ENCODE measurements at regions not wholly inside any gene's neighbourhood (a gene's known extent, or its start where the extent isn't known, plus 50 kb on each side); places are given as distances from the start of the nearest gene placed in this dataset.

GRCh38 chr12:5268424-5269210, 163.3 kb upstream of the NTF3 start:
- H3K36me3 ChIP-seq (ENCODE audit: control insufficient read depth in 4 of 4, insufficient read depth in 3 of 4, low read depth in 1 of 4, low read length in 3 of 4): no peaks in the 10 kb centered on the region
- WGBS: 88% methylated on average over 6 of the region's 6 CpGs
- no peaks in the 10 kb centered on the region for H3K4me1 ChIP-seq (ENCODE audit: control insufficient read depth in 4 of 4, insufficient read depth in 4 of 4, low read length in 3 of 4)
- no peak for TF ChIP-seq HNF4G (IDR thresholded peaks at IDR 0.05)
- no peak overlapping the region for H3K9ac ChIP-seq (ENCODE audit: low read depth in 1 of 2, low read length in 2 of 2)
- no peaks in the 10 kb centered on the region for H3K27me3 ChIP-seq (ENCODE audit: control insufficient read depth in 4 of 4, insufficient read depth in 4 of 4, low read length in 3 of 4)
- H3K4me3 ChIP-seq (ENCODE audit: low read depth in 1 of 3, low read length in 3 of 3): no peak overlapping the region
- no peak overlapping the region for H3K27ac ChIP-seq (ENCODE audit: low read depth in 1 of 2, low read length in 2 of 2)
- H3K9me3 ChIP-seq (ENCODE audit: control insufficient read depth in 4 of 4, low read length in 3 of 4): no peaks in the 10 kb centered on the region
- DNase-seq (ENCODE audit: low spot score): no peak

GRCh38 chr12:5269846-5270245, 162.1 kb upstream of the NTF3 start:
- DNase-seq (ENCODE audit: low spot score): no peak
- TF ChIP-seq HNF4A (conservative IDR thresholded peaks at IDR 0.05) (no peak), GABPA (IDR thresholded peaks at IDR 0.05 in 1 of 2, conservative IDR thresholded peaks at IDR 0.05 in 1 of 2) (no peak), RXRA (IDR thresholded peaks at IDR 0.05) (no peak), HNF4G (IDR thresholded peaks at IDR 0.05) (no peak), ATF3 (IDR thresholded peaks at IDR 0.05) (no peak), FOXA1 (IDR thresholded peaks at IDR 0.05) (no peak), SP1 (IDR thresholded peaks at IDR 0.05) (no peak), ZBTB33 (IDR thresholded peaks at IDR 0.05) (no peak), TAF1 (conservative IDR thresholded peaks at IDR 0.05) (no peak), REST (IDR thresholded peaks at IDR 0.05) (no peak), JUND (IDR thresholded peaks at IDR 0.05) (no peak), FOXA2 (IDR thresholded peaks at IDR 0.05) (no peak), YY1 (IDR thresholded peaks at IDR 0.05) (no peak), RAD21 (IDR thresholded peaks at IDR 0.05) (no peak), EGR1 (IDR thresholded peaks at IDR 0.05; ENCODE audit: low read depth in 2 of 2) (no peak), NR2F2 (IDR thresholded peaks at IDR 0.05) (no peak)
- TF ChIP-seq, protein P1, sequence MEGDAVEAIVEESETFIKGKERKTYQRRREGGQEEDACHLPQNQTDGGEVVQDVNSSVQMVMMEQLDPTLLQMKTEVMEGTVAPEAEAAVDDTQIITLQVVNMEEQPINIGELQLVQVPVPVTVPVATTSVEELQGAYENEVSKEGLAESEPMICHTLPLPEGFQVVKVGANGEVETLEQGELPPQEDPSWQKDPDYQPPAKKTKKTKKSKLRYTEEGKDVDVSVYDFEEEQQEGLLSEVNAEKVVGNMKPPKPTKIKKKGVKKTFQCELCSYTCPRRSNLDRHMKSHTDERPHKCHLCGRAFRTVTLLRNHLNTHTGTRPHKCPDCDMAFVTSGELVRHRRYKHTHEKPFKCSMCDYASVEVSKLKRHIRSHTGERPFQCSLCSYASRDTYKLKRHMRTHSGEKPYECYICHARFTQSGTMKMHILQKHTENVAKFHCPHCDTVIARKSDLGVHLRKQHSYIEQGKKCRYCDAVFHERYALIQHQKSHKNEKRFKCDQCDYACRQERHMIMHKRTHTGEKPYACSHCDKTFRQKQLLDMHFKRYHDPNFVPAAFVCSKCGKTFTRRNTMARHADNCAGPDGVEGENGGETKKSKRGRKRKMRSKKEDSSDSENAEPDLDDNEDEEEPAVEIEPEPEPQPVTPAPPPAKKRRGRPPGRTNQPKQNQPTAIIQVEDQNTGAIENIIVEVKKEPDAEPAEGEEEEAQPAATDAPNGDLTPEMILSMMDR (IDR thresholded peaks at IDR 0.05; ENCODE audit: low read depth, low read length, missing input control): no peak
- TF ChIP-seq, protein P2, sequence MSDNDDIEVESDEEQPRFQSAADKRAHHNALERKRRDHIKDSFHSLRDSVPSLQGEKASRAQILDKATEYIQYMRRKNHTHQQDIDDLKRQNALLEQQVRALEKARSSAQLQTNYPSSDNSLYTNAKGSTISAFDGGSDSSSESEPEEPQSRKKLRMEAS (IDR thresholded peaks at IDR 0.05): no peak
- Histone ChIP-seq H3K4me1 (ENCODE audit: control insufficient read depth in 4 of 4, insufficient read depth in 4 of 4, low read length in 3 of 4) (no peaks in the 10 kb centered on the region), H3K27ac (ENCODE audit: low read depth in 1 of 2, low read length in 2 of 2) (no peak overlapping the region), H3K9ac (ENCODE audit: low read depth in 1 of 2, low read length in 2 of 2) (no peak overlapping the region), H3K9me3 (ENCODE audit: control insufficient read depth in 4 of 4, low read length in 3 of 4) (no peaks in the 10 kb centered on the region), H3K4me3 (ENCODE audit: low read depth in 1 of 3, low read length in 3 of 3) (no peak overlapping the region), H3K36me3 (ENCODE audit: control insufficient read depth in 4 of 4, insufficient read depth in 3 of 4, low read depth in 1 of 4, low read length in 3 of 4) (no peaks in the 10 kb centered on the region), H3K27me3 (ENCODE audit: control insufficient read depth in 4 of 4, insufficient read depth in 4 of 4, low read length in 3 of 4) (no peaks in the 10 kb centered on the region)
- 79% methylated on average over 3 of the region's 3 CpGs for WGBS
